Mesenchymal stem cell (in vitro differentiated cells and primary cell): ENCODE measurements at regions not wholly inside any gene's neighbourhood (a gene's known extent, or its start where the extent isn't known, plus 50 kb on each side); places are given as distances from the start of the nearest gene placed in this dataset.

Source experiments
- DNase-seq: peaks from one replicate; pipeline ENCODE4 v3.0.0-alpha.2; 2013
- H2AFZ ChIP-seq: one replicate; pipeline ENCODE4 v1.6.1; 2013; ENCODE audit warnings: low read depth, mild to moderate bottlenecking, control low read depth, inconsistent platforms, low read length, moderate library complexity
- H2AK5ac ChIP-seq: 2 replicates; pipeline ENCODE4 v1.6.1; 2013; ENCODE audit warnings: low read length, moderate library complexity, mild to moderate bottlenecking, inconsistent platforms; ENCODE audit not compliant: severe bottlenecking
- H2BK120ac ChIP-seq: one replicate; pipeline ENCODE4 v1.6.1; 2013; ENCODE audit warnings: low read depth, mild to moderate bottlenecking, inconsistent platforms, low read length, moderate library complexity
- H2BK12ac ChIP-seq, 2 experiments: one replicate each; pipeline ENCODE4 v1.6.1; 2013; ENCODE audit warnings: inconsistent platforms in 2 of 2, low read length in 2 of 2, mild to moderate bottlenecking in 2 of 2, moderate library complexity in 2 of 2, control low read depth in 1 of 2
- H2BK15ac ChIP-seq: one replicate; pipeline ENCODE4 v1.6.1; 2013; ENCODE audit warnings: mild to moderate bottlenecking, low read depth, inconsistent platforms; ENCODE audit not compliant: poor library complexity, severe bottlenecking
- H2BK5ac ChIP-seq: 2 replicates; pipeline ENCODE4 v1.6.1; 2013; ENCODE audit warnings: low read depth, mild to moderate bottlenecking, low read length, control low read depth, inconsistent platforms; ENCODE audit not compliant: poor library complexity, severe bottlenecking
- H3K14ac ChIP-seq, 2 experiments: one replicate each; pipeline ENCODE4 v1.6.1; 2013; ENCODE audit warnings: inconsistent platforms in 2 of 2, low read length in 2 of 2, control low read depth in 1 of 2, mild to moderate bottlenecking in 1 of 2, moderate library complexity in 1 of 2
- H3K18ac ChIP-seq, 2 experiments: one replicate each; pipeline ENCODE4 v1.6.1; 2013; ENCODE audit warnings: inconsistent platforms in 2 of 2, low read length in 2 of 2, control low read depth in 1 of 2, low read depth in 1 of 2, mild to moderate bottlenecking in 1 of 2
- H3K23ac ChIP-seq, 2 experiments: one replicate each; pipeline ENCODE4 v1.6.1; 2013; ENCODE audit warnings: inconsistent platforms in 2 of 2, low read length in 2 of 2, mild to moderate bottlenecking in 2 of 2, moderate library complexity in 2 of 2, control low read depth in 1 of 2
- H3K27ac ChIP-seq: 2 replicates; pipeline ENCODE4 v1.5.1; 2013; ENCODE audit warnings: mild to moderate bottlenecking, moderate library complexity, low read length, control low read depth, inconsistent platforms; ENCODE audit not compliant: poor library complexity, severe bottlenecking
- H3K27me3 ChIP-seq, 2 experiments: 2 replicates each; pipeline versions ENCODE4 v1.6.1 to v1.7.0; 2013; ENCODE audit warnings: low read length in 2 of 2, mild to moderate bottlenecking in 2 of 2, moderate library complexity in 2 of 2, control low read depth in 1 of 2, inconsistent platforms in 1 of 2; ENCODE audit not compliant: control insufficient read depth in 1 of 2, insufficient read depth in 1 of 2
- H3K36me3 ChIP-seq, 2 experiments: 2 replicates each; pipeline versions ENCODE4 v1.6.1 to v1.7.0; 2013; ENCODE audit warnings: low read length in 2 of 2, control low read depth in 1 of 2, inconsistent platforms in 1 of 2, low read depth in 1 of 2, mild to moderate bottlenecking in 1 of 2; ENCODE audit not compliant: insufficient read depth in 2 of 2, control insufficient read depth in 1 of 2
- H3K4ac ChIP-seq, 2 experiments: one replicate each; pipeline ENCODE4 v1.6.1; 2013; ENCODE audit warnings: inconsistent platforms in 2 of 2, low read length in 2 of 2, mild to moderate bottlenecking in 2 of 2, moderate library complexity in 2 of 2, control low read depth in 1 of 2, low read depth in 1 of 2
- H3K4me1 ChIP-seq: 2 replicates; pipeline ENCODE4 v1.6.1; 2013; ENCODE audit warnings: low read depth, low read length, control low read depth; ENCODE audit not compliant: control insufficient read depth, insufficient read depth
- H3K4me2 ChIP-seq: 2 replicates; pipeline ENCODE4 v1.6.1; 2013; ENCODE audit warnings: low read length, mild to moderate bottlenecking, inconsistent platforms; ENCODE audit not compliant: poor library complexity, severe bottlenecking
- H3K4me3 ChIP-seq, 2 experiments: 2 replicates each; pipeline versions ENCODE4 v1.5.1 to v1.7.0; 2013; ENCODE audit warnings: low read length in 2 of 2, mild to moderate bottlenecking in 2 of 2, control low read depth in 1 of 2, low read depth in 1 of 2; ENCODE audit not compliant: insufficient read depth in 1 of 2
- H3K79me1 ChIP-seq: replicated peaks from 2 replicates; pipeline ENCODE4 v1.6.1; 2013; ENCODE audit warnings: mild to moderate bottlenecking, control low read depth, low read length, inconsistent platforms; ENCODE audit not compliant: poor library complexity, severe bottlenecking
- H3K9ac ChIP-seq: 2 replicates; pipeline ENCODE4 v1.7.0; 2013; ENCODE audit warnings: mild to moderate bottlenecking, low read length, moderate library complexity
- H3K9me3 ChIP-seq: 2 replicates; pipeline ENCODE4 v1.7.0; 2013; ENCODE audit warnings: mild to moderate bottlenecking, low read length; ENCODE audit not compliant: control insufficient read depth
- H4K8ac ChIP-seq: one replicate; pipeline ENCODE4 v1.6.1; 2013; ENCODE audit warnings: inconsistent platforms, mild to moderate bottlenecking, low read length, moderate library complexity
- H4K91ac ChIP-seq: one replicate; pipeline ENCODE4 v1.6.1; 2013; ENCODE audit warnings: mild to moderate bottlenecking, low read length, inconsistent platforms
- WGBS: methylation state at CpG from one replicate; pipeline ENCODE4 v1.1.7; 2013; ENCODE audit warnings: mixed read lengths; 5-methylcytosine and 5-hydroxymethylcytosine counted together

- Histone ChIP-seq H2AK5ac (no peak overlapping the region), H4K8ac (peak overlapping the region; percentile 87), H3K9me3 (no peaks in the 10 kb centered on the region), H3K27me3 (no peaks in the 10 kb centered on the region), H3K4ac (peak overlapping the region in 1 of 2 experiments; percentile 41), H3K36me3 (no peaks in the 10 kb centered on the region), H2BK12ac (peak overlapping the region in 1 of 2 experiments; percentile 63), H2AFZ (no peak overlapping the region), H2BK120ac (no peak overlapping the region), H3K4me3 (no peak overlapping the region), H4K91ac (no peak overlapping the region), H3K27ac (no peak overlapping the region), H2BK5ac (no peak overlapping the region), H3K14ac (no peak overlapping the region), H2BK15ac (no peak overlapping the region), H3K4me2 (no peak overlapping the region), H3K18ac (peak overlapping the region in 1 of 2 experiments; percentile 43), H3K79me1 (peaks cover 11% of the 10 kb centered on the region), H3K4me1 (peaks cover 10% of the 10 kb centered on the region), H3K9ac (no peak overlapping the region), H3K23ac (no peak overlapping the region)
- DNase-seq: no peak
- WGBS: 93% methylated on average over 3 of the region's 4 CpGs
Measured at GRCh38 chrX:10032147-10032546, 65.0 kb downstream of the CLDN34 start.

DNA sequence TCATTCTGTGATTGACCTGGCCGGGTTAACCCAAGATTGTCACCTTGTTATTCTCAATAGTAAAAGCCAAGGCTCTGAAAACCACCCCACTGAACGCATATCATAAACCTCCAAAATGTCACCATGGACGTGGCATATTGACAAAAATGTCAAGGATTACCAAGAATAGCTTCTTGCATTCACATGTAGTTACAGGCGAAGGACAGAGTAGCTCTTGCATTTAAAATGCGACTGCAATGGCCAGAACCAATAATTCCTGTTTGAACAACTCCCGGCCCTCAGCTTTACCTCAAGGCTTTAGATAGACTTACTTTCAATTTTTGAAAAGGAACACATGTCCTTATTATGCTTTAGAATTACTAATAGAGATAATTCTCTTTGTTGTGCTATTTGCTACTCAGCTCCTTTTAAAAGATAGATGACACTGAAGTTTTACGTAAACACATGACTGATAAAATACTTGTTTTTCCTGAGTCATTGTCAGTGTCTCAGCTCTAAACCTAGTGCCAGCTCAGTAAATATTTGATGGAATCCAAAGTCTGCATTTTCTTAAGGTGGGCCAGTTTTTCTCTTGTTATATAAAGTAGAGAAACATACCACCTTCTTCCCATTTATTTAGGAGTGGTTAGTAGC lies 66.3 kb downstream of the CLDN34 start:
- Histone ChIP-seq H2BK15ac (no peak overlapping the region), H3K79me1 (peaks cover 10% of the 10 kb centered on the region), H2AFZ (no peak overlapping the region), H2AK5ac (no peak overlapping the region), H3K4me1 (peaks cover 10% of the 10 kb centered on the region), H3K4me3 (no peak overlapping the region), H3K4ac (no peak overlapping the region), H3K4me2 (no peak overlapping the region), H2BK12ac (no peak overlapping the region), H3K27me3 (no peaks in the 10 kb centered on the region), H3K23ac (no peak overlapping the region), H4K91ac (no peak overlapping the region), H3K27ac (no peak overlapping the region), H3K36me3 (no peaks in the 10 kb centered on the region), H3K9ac (peak overlapping the region; percentile 39), H4K8ac (no peak overlapping the region), H3K18ac (no peak overlapping the region), H2BK5ac (no peak overlapping the region), H3K9me3 (no peaks in the 10 kb centered on the region), H3K14ac (no peak overlapping the region), H2BK120ac (no peak overlapping the region)
- WGBS: 67% methylated on average over 5 of the region's 7 CpGs
- peak; percentile 51 for DNase-seq

- Histone ChIP-seq H3K18ac (no peak overlapping the region), H2AFZ (no peak overlapping the region), H4K91ac (no peak overlapping the region), H3K9ac (no peak overlapping the region), H3K36me3 (no peaks in the 10 kb centered on the region), H2BK5ac (no peak overlapping the region), H3K4me3 (no peak overlapping the region), H3K23ac (no peak overlapping the region), H2BK15ac (no peak overlapping the region), H3K4me1 (peaks cover 10% of the 10 kb centered on the region), H2BK12ac (no peak overlapping the region), H4K8ac (no peak overlapping the region), H2AK5ac (no peak overlapping the region), H3K27me3 (no peaks in the 10 kb centered on the region), H3K27ac (no peak overlapping the region), H3K14ac (no peak overlapping the region), H3K9me3 (no peaks in the 10 kb centered on the region), H2BK120ac (no peak overlapping the region), H3K4ac (no peak overlapping the region), H3K4me2 (no peak overlapping the region), H3K79me1 (peaks cover 14% of the 10 kb centered on the region)
- no peak for DNase-seq
- 96% methylated on average over 7 of the region's 8 CpGs for WGBS
Measured at GRCh38 chrX:10034740-10035260, 67.6 kb downstream of the CLDN34 start.

GRCh38 chrX:10038585-10038984 lies 71.4 kb downstream of the CLDN34 start:
- Histone ChIP-seq H3K4me1 (peaks cover 5% of the 10 kb centered on the region), H4K8ac (no peak overlapping the region), H3K18ac (no peak overlapping the region), H3K79me1 (peaks cover 8% of the 10 kb centered on the region), H2BK15ac (no peak overlapping the region), H3K9ac (no peak overlapping the region), H3K4me2 (no peak overlapping the region), H3K14ac (no peak overlapping the region), H3K23ac (no peak overlapping the region), H3K9me3 (no peaks in the 10 kb centered on the region), H2AK5ac (no peak overlapping the region), H3K4ac (no peak overlapping the region), H3K27ac (no peak overlapping the region), H2AFZ (no peak overlapping the region), H3K36me3 (no peaks in the 10 kb centered on the region), H3K4me3 (no peak overlapping the region), H3K27me3 (no peaks in the 10 kb centered on the region), H2BK120ac (no peak overlapping the region), H2BK12ac (no peak overlapping the region), H4K91ac (no peak overlapping the region), H2BK5ac (no peak overlapping the region)
- 99% methylated on average over 3 of the region's 6 CpGs for WGBS
- DNase-seq: no peak
